NCI-H748 treated with DMSO at 0.1 percent for 48 hours (cell line): ENCODE measurements at regions not wholly inside any gene's neighbourhood (a gene's known extent, or its start where the extent isn't known, plus 50 kb on each side); places are given as distances from the start of the nearest gene placed in this dataset.
"Not testable (repeated sequence)": the region's sequence is repeated elsewhere in the genome, so short reads cannot be mapped to it uniquely, and the experiment has no call there.

ENCODE experiments used
- DNase-seq: peaks from one replicate; lab custom pipeline; 2025; lab: John Stamatoyannopoulos, UW

- DNase-seq, result no peak
Measured at GRCh38 chr4:111404673-111405072, 740.6 kb upstream of the FAM241A start.

- DNase-seq, result no peak
Measured at GRCh38 chr4:111405989-111406388, 739.3 kb upstream of the FAM241A start.

- DNase-seq, result no peak
Measured at GRCh38 chr4:111410571-111410970, 734.7 kb upstream of the FAM241A start.

- no peak for DNase-seq
Measured at GRCh38 chr4:111417521-111417920, 727.7 kb upstream of the FAM241A start.

- no peak for DNase-seq
Measured at GRCh38 chr4:111433441-111433840, 711.8 kb upstream of the FAM241A start.

GRCh38 chr4:111434586-111434985, 710.7 kb upstream of the FAM241A start:
- no peak for DNase-seq

- DNase-seq, result no peak
Measured at GRCh38 chr4:111435986-111436744, 709.1 kb upstream of the FAM241A start.

GRCh38 chr4:111441687-111442086, 703.6 kb upstream of the FAM241A start:
- no peak for DNase-seq

- DNase-seq, result not testable (repeated sequence)
Measured at GRCh38 chr4:111444836-111445235, 700.4 kb upstream of the FAM241A start.

GRCh38 chr4:111449657-111450056, 695.6 kb upstream of the FAM241A start:
- DNase-seq, result no peak

GRCh38 chr4:111450867-111451266, 694.4 kb upstream of the FAM241A start:
- no peak for DNase-seq

- DNase-seq, result no peak
Measured at GRCh38 chr4:111453216-111453615, 692.0 kb upstream of the FAM241A start.

GRCh38 chr4:111454961-111455360, 690.3 kb upstream of the FAM241A start:
- DNase-seq, result no peak

- DNase-seq, result no peak
Measured at GRCh38 chr4:111464251-111465045, 680.8 kb upstream of the FAM241A start.

GRCh38 chr4:111466811-111467604, 678.2 kb upstream of the FAM241A start:
- no peak for DNase-seq

GRCh38 chr4:111475001-111475400, 670.3 kb upstream of the FAM241A start:
- peak; percentile 13 for DNase-seq

GRCh38 chr4:111475666-111476065, 669.6 kb upstream of the FAM241A start:
- DNase-seq, result no peak

GRCh38 chr4:111480510-111480909, 664.7 kb upstream of the FAM241A start:
- DNase-seq, result no peak

- no peak for DNase-seq
Measured at GRCh38 chr4:111483375-111484169, 661.7 kb upstream of the FAM241A start.

GRCh38 chr4:111492496-111492895, 652.8 kb upstream of the FAM241A start:
- DNase-seq, result no peak

- no peak for DNase-seq
Measured at GRCh38 chr4:111494471-111494870, 650.8 kb upstream of the FAM241A start.

GRCh38 chr4:111494971-111495370, 650.3 kb upstream of the FAM241A start:
- no peak for DNase-seq
